Activated T-helper 2 cell treated with anti-CD3 and anti-CD28 coated beads, Interferon-gamma antibody, Interleukin-2, Interleukin-4, amounts not matched to agents 10 μg/mL and 5 μg/mL and 100 μg/mL, durations not matched to agents 14 hours and 24 hours and 36 hours (primary cell): ENCODE measurements at regions not wholly inside any gene's neighbourhood (a gene's known extent, or its start where the extent isn't known, plus 50 kb on each side); places are given as distances from the start of the nearest gene placed in this dataset.

ENCODE experiments used
- DNase-seq: peaks from one replicate; pipeline ENCODE4 v3.0.0; 2021; ENCODE audit warnings: low spot score
- H3K27ac Mint-ChIP-seq: one replicate; pipeline ENCODE4 v1.8.0; 2021; ENCODE audit warnings: mixed read lengths
- H3K27me3 Mint-ChIP-seq: one replicate; pipeline ENCODE4 v1.8.0; 2021; ENCODE audit warnings: low read depth, mixed read lengths
- H3K36me3 Mint-ChIP-seq: one replicate; pipeline ENCODE4 v1.8.0; 2021; ENCODE audit warnings: low read depth, mixed read lengths
- H3K4me1 Mint-ChIP-seq: one replicate; pipeline ENCODE4 v1.8.0; 2021; ENCODE audit warnings: low read depth, mixed read lengths
- H3K4me3 Mint-ChIP-seq: one replicate; pipeline ENCODE4 v1.8.0; 2021; ENCODE audit warnings: low read depth, mild to moderate bottlenecking, moderate library complexity, mixed read lengths
- H3K9me3 Mint-ChIP-seq: one replicate; pipeline ENCODE4 v1.8.0; 2021; ENCODE audit warnings: mixed read lengths
- intact Hi-C: fragments of 100-400 bp; cut with micrococcal nuclease; formaldehyde crosslinking; loops from one replicate; pipeline ENCODE4 v1.15.1; 2023

GRCh38 chr5:161167016-161167767 lies 315.2 kb upstream of the ATP10B start:
- Mint-ChIP-seq H3K27ac (no peak overlapping the region), H3K27me3 (no peaks in the 10 kb centered on the region), H3K36me3 (no peaks in the 10 kb centered on the region), H3K4me3 (no peak overlapping the region), H3K9me3 (peaks cover 3% of the 10 kb centered on the region), H3K4me1 (no peaks in the 10 kb centered on the region)
- no peak for DNase-seq
- intact Hi-C loops: no loop called here

- Mint-ChIP-seq H3K27me3 (no peaks in the 10 kb centered on the region), H3K4me3 (no peak overlapping the region), H3K4me1 (no peaks in the 10 kb centered on the region), H3K9me3 (peaks cover 3% of the 10 kb centered on the region), H3K27ac (no peak overlapping the region), H3K36me3 (no peaks in the 10 kb centered on the region)
- no peak for DNase-seq
- intact Hi-C loops: no loop called here
Observed at GRCh38 chr5:161165998-161166660, 314.1 kb upstream of the ATP10B start.

- no peak overlapping the region for H3K4me3 Mint-ChIP-seq
Observed at GRCh38 chr5:161157925-161158324, 305.9 kb upstream of the ATP10B start.

GRCh38 chr5:161155451-161155850 lies 303.4 kb upstream of the ATP10B start:
- intact Hi-C loops: no loop called here
- Mint-ChIP-seq H3K4me3 (no peak overlapping the region), H3K9me3 (peaks cover 6% of the 10 kb centered on the region)

More at GRCh38 chr5:161157925-161158324, 305.9 kb upstream of the ATP10B start:
- H3K27me3 Mint-ChIP-seq: no peaks in the 10 kb centered on the region
- H3K36me3 Mint-ChIP-seq: no peaks in the 10 kb centered on the region
- no peak for DNase-seq
- H3K9me3 Mint-ChIP-seq: peaks cover 6% of the 10 kb centered on the region
- no peak overlapping the region for H3K27ac Mint-ChIP-seq
- intact Hi-C loops: no loop called here
- H3K4me1 Mint-ChIP-seq: no peaks in the 10 kb centered on the region

GRCh38 chr5:161152415-161152940 lies 300.5 kb upstream of the ATP10B start:
- intact Hi-C loops: no loop called here
- H3K4me1 Mint-ChIP-seq: no peaks in the 10 kb centered on the region
- peaks cover 6% of the 10 kb centered on the region for H3K9me3 Mint-ChIP-seq
- no peak overlapping the region for H3K4me3 Mint-ChIP-seq
- no peak for DNase-seq
- H3K27me3 Mint-ChIP-seq: no peaks in the 10 kb centered on the region
- no peaks in the 10 kb centered on the region for H3K36me3 Mint-ChIP-seq
- no peak overlapping the region for H3K27ac Mint-ChIP-seq

More at GRCh38 chr5:161155451-161155850, 303.4 kb upstream of the ATP10B start:
- no peak for DNase-seq
- Mint-ChIP-seq H3K27me3 (no peaks in the 10 kb centered on the region), H3K4me1 (no peaks in the 10 kb centered on the region), H3K27ac (no peak overlapping the region), H3K36me3 (no peaks in the 10 kb centered on the region)

GRCh38 chr5:161150441-161150988 lies 298.5 kb upstream of the ATP10B start:
- intact Hi-C loops: no loop called here
- no peak overlapping the region for H3K4me3 Mint-ChIP-seq

GRCh38 chr5:161149078-161149477 lies 297.1 kb upstream of the ATP10B start:
- Mint-ChIP-seq H3K27ac (no peak overlapping the region), H3K4me3 (no peak overlapping the region), H3K4me1 (no peaks in the 10 kb centered on the region), H3K36me3 (no peaks in the 10 kb centered on the region), H3K27me3 (no peaks in the 10 kb centered on the region), H3K9me3 (no peaks in the 10 kb centered on the region)
- intact Hi-C loops: no loop called here
- no peak for DNase-seq

More at GRCh38 chr5:161150441-161150988, 298.5 kb upstream of the ATP10B start:
- H3K4me1 Mint-ChIP-seq: no peaks in the 10 kb centered on the region
- no peak overlapping the region for H3K27ac Mint-ChIP-seq
- H3K27me3 Mint-ChIP-seq: no peaks in the 10 kb centered on the region
- H3K9me3 Mint-ChIP-seq: no peaks in the 10 kb centered on the region
- DNase-seq: no peak
- no peaks in the 10 kb centered on the region for H3K36me3 Mint-ChIP-seq

- Mint-ChIP-seq H3K4me1 (no peaks in the 10 kb centered on the region), H3K9me3 (no peaks in the 10 kb centered on the region), H3K27me3 (no peaks in the 10 kb centered on the region), H3K4me3 (no peak overlapping the region), H3K36me3 (no peaks in the 10 kb centered on the region), H3K27ac (no peak overlapping the region)
- intact Hi-C loops: no loop called here
- DNase-seq: no peak
Observed at GRCh38 chr5:161138751-161139455, 286.9 kb upstream of the ATP10B start.

GRCh38 chr5:161134956-161135355 lies 282.9 kb upstream of the ATP10B start:
- Mint-ChIP-seq H3K4me1 (no peaks in the 10 kb centered on the region), H3K27me3 (no peaks in the 10 kb centered on the region), H3K4me3 (no peak overlapping the region), H3K9me3 (no peaks in the 10 kb centered on the region), H3K36me3 (no peaks in the 10 kb centered on the region), H3K27ac (no peak overlapping the region)
- DNase-seq: no peak
- intact Hi-C loops: no loop called here

GRCh38 chr5:161134083-161134482 lies 282.1 kb upstream of the ATP10B start:
- Mint-ChIP-seq H3K4me3 (no peak overlapping the region), H3K27me3 (no peaks in the 10 kb centered on the region), H3K36me3 (no peaks in the 10 kb centered on the region), H3K9me3 (no peaks in the 10 kb centered on the region), H3K4me1 (no peaks in the 10 kb centered on the region), H3K27ac (no peak overlapping the region)
- intact Hi-C loops: no loop called here
- no peak for DNase-seq

GRCh38 chr5:161115941-161116340 lies 263.9 kb upstream of the ATP10B start:
- DNase-seq: no peak
- Mint-ChIP-seq H3K36me3 (no peaks in the 10 kb centered on the region), H3K27ac (no peak overlapping the region), H3K9me3 (no peaks in the 10 kb centered on the region), H3K4me1 (no peaks in the 10 kb centered on the region), H3K4me3 (no peak overlapping the region), H3K27me3 (no peaks in the 10 kb centered on the region)
- intact Hi-C loops: no loop called here

GRCh38 chr5:161112371-161112770 lies 260.4 kb upstream of the ATP10B start:
- Mint-ChIP-seq H3K9me3 (no peaks in the 10 kb centered on the region), H3K4me1 (no peaks in the 10 kb centered on the region), H3K27me3 (no peaks in the 10 kb centered on the region), H3K36me3 (no peaks in the 10 kb centered on the region), H3K27ac (no peak overlapping the region), H3K4me3 (no peak overlapping the region)
- no peak for DNase-seq
- intact Hi-C loops: no loop called here
